OCI-LY7 (cell line): ENCODE measurements at regions not wholly inside any gene's neighbourhood (a gene's known extent, or its start where the extent isn't known, plus 50 kb on each side); places are given as distances from the start of the nearest gene placed in this dataset.

Experiments used
- BruUV-seq: library from RNA; stranded (reverse); fragments of 400-500 nt; replicated peaks from 2 replicates; lab custom pipeline; 2021; lab: Mats Ljungman, UMichigan
- CTCF ChIA-PET: fragments of 300-600 bp; sonication (Branson Sonifier 250); formaldehyde crosslinking; loops from one replicate; lab custom pipeline; 2022; ENCODE audit warnings: antibody characterized with exemption; ENCODE audit not compliant: unreplicated experiment; lab: Charles Lee
- POLR2A ChIA-PET: fragments of 300-600 bp; sonication (Branson Sonifier 250); formaldehyde crosslinking; loops from one replicate; lab custom pipeline; 2022; ENCODE audit warnings: antibody characterized with exemption; lab: Charles Lee
- DNase-seq: peaks from one replicate; pipeline ENCODE4 v3.0.0-alpha.2; 2015; ENCODE audit warnings: low spot score
- H2AFZ ChIP-seq: fragments of 200-600 bp; sonication (generic), shearing (Covaris generic); 2 replicates; pipeline ENCODE4 v1.6.1; 2014; ENCODE audit warnings: mild to moderate bottlenecking, antibody characterized with exemption, low read length, moderate library complexity
- H3K27ac ChIP-seq: fragments of 200-600 bp; sonication (generic); 2 replicates; pipeline ENCODE4 v1.5.1; 2014; ENCODE audit warnings: mixed run types, low read depth, mild to moderate bottlenecking, moderate library complexity, low read length, inconsistent platforms; ENCODE audit not compliant: poor library complexity, severe bottlenecking
- H3K36me3 ChIP-seq: fragments of 200-600 bp; sonication (generic); 2 replicates; pipeline ENCODE4 v1.6.1; 2014; ENCODE audit warnings: mild to moderate bottlenecking, antibody characterized with exemption, low read length, moderate library complexity, mixed read lengths; ENCODE audit not compliant: insufficient read depth
- H3K4me1 ChIP-seq: fragments of 200-600 bp; sonication (generic); 2 replicates; pipeline ENCODE4 v1.5.1; 2014; ENCODE audit warnings: mild to moderate bottlenecking, low read length; ENCODE audit not compliant: insufficient read depth, poor library complexity, severe bottlenecking
- H3K4me2 ChIP-seq: fragments of 200-600 bp; sonication (generic); 2 replicates; pipeline ENCODE4 v1.6.1; 2014; ENCODE audit warnings: mild to moderate bottlenecking, low read length
- H3K4me3 ChIP-seq: fragments of 200-600 bp; sonication (generic); 2 replicates; pipeline ENCODE4 v1.5.1; 2014; ENCODE audit warnings: mild to moderate bottlenecking, low read depth, low read length; ENCODE audit not compliant: poor library complexity, severe bottlenecking
- H3K79me2 ChIP-seq: fragments of 200-600 bp; sonication (generic); 2 replicates; pipeline ENCODE4 v1.6.1; 2016; ENCODE audit warnings: low read depth, mild to moderate bottlenecking, low read length, moderate library complexity, mixed read lengths; ENCODE audit not compliant: insufficient read depth
- H3K9me2 ChIP-seq: fragments of 200-600 bp; sonication (generic); 2 replicates; pipeline ENCODE4 v1.6.1; 2016; ENCODE audit warnings: mild to moderate bottlenecking, low read length, mixed read lengths; ENCODE audit not compliant: insufficient read depth
- H3K9me3 ChIP-seq: fragments of 200-600 bp; sonication (generic); 2 replicates; pipeline ENCODE4 v1.6.1; 2014; ENCODE audit warnings: mild to moderate bottlenecking, mixed run types, low read length, mixed read lengths
- H4K20me1 ChIP-seq: fragments of 200-600 bp; sonication (generic); 2 replicates; pipeline ENCODE4 v1.6.1; 2014; ENCODE audit warnings: mild to moderate bottlenecking, antibody characterized with exemption, low read length, moderate library complexity, mixed read lengths; ENCODE audit not compliant: insufficient read depth
- CTCF ChIP-seq: fragments of 200-600 bp; sonication (generic); conservative IDR thresholded peaks from 2 replicates; pipeline ENCODE4 v1.5.1; 2014; ENCODE audit warnings: mild to moderate bottlenecking, antibody characterized with exemption, low read length, moderate library complexity, mixed read lengths
- EZH2phosphoT487 ChIP-seq: fragments of 200-600 bp; sonication (generic); IDR thresholded peaks from 2 replicates; pipeline ENCODE4 v1.6.1; 2018; ENCODE audit warnings: low read depth, borderline replicate concordance, mild to moderate bottlenecking, mixed run types, antibody characterized with exemption, low read length, moderate library complexity, mixed read lengths
- intact Hi-C: fragments of 100-400 bp; cut with micrococcal nuclease; formaldehyde crosslinking; loops from one replicate; pipeline ENCODE4 v1.10.0; 2022; ENCODE audit not compliant: unreplicated experiment

- no peaks in the 10 kb centered on the region for H3K9me3 ChIP-seq
- no TSS peak for BruUV-seq
- intact Hi-C loops, result no loop called here
Measured at GRCh38 chrX:42070866-42071265, 147.5 kb upstream of the CASK start.

GRCh38 chrX:42054256-42054655 is 130.9 kb upstream of the CASK start:
- POLR2A ChIA-PET, result interaction anchor here (0.6 kb wide), 1 partner anchor 395 kb away, joined by 4 read pairs; no protein-coding TSS in a partner anchor
- Histone ChIP-seq H3K9me3 (no peaks in the 10 kb centered on the region), H3K36me3 (no peaks in the 10 kb centered on the region), H3K79me2 (no peaks in the 10 kb centered on the region), H3K9me2 (no peaks in the 10 kb centered on the region), H3K4me2 (no peak overlapping the region), H4K20me1 (no peaks in the 10 kb centered on the region), H3K27ac (no peak overlapping the region), H3K4me1 (no peaks in the 10 kb centered on the region), H2AFZ (no peak overlapping the region), H3K4me3 (no peak overlapping the region)
- no peak for TF ChIP-seq CTCF
- BruUV-seq, result no TSS peak
- intact Hi-C loops, result no loop called here
- CTCF ChIA-PET, result no interaction called here
- no peak for DNase-seq

More at GRCh38 chrX:42070866-42071265, 147.5 kb upstream of the CASK start:
- Histone ChIP-seq H3K4me2 (no peak overlapping the region), H3K9me2 (no peaks in the 10 kb centered on the region), H3K36me3 (no peaks in the 10 kb centered on the region), H2AFZ (no peak overlapping the region), H3K27ac (no peak overlapping the region), H3K4me3 (no peak overlapping the region), H3K79me2 (no peaks in the 10 kb centered on the region), H3K4me1 (no peaks in the 10 kb centered on the region), H4K20me1 (no peaks in the 10 kb centered on the region)
- CTCF ChIA-PET, result no interaction called here
- no peak for TF ChIP-seq CTCF
- TF ChIP-seq EZH2phosphoT487, result no peak
- POLR2A ChIA-PET, result no interaction called here
- DNase-seq, result no peak

DNA sequence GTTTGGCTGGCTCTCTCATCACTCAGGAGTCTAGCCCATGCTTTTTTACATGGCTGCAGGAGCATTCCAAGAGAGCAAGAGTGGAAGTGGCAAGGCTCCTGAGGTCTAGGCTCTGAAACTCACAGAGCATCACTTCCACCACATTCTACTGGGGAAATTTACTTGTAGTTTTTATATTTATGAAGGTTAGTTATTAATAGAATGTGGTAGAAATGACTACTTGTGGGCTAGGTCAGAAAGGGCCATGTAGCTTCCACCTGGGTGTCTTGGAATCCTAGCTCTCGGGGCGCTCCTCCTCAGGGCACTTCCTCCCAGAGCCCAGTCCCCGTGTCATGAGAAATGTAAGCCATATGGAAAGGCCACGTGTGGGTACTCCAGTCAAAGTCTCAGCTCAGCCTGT is 127.0 kb upstream of the CASK start:
- no peak overlapping the region for H3K27ac ChIP-seq
- no peaks in the 10 kb centered on the region for H3K9me2 ChIP-seq
- TF ChIP-seq EZH2phosphoT487 (no peak), CTCF (no peak)
- H3K79me2 ChIP-seq, result no peaks in the 10 kb centered on the region
- no peaks in the 10 kb centered on the region for H3K4me1 ChIP-seq
- ChIA-PET POLR2A (no interaction called here), CTCF (no interaction called here)
- BruUV-seq, result no TSS peak
- no peak overlapping the region for H3K4me2 ChIP-seq
- no peaks in the 10 kb centered on the region for H3K36me3 ChIP-seq
- H2AFZ ChIP-seq, result no peak overlapping the region
- no peaks in the 10 kb centered on the region for H3K9me3 ChIP-seq
- H3K4me3 ChIP-seq, result no peak overlapping the region
- H4K20me1 ChIP-seq, result no peaks in the 10 kb centered on the region
- DNase-seq, result no peak
- intact Hi-C loops, result no loop called here
